CD14-positive monocyte (primary cell): ENCODE measurements at regions not wholly inside any gene's neighbourhood (a gene's known extent, or its start where the extent isn't known, plus 50 kb on each side); places are given as distances from the start of the nearest gene placed in this dataset.

Experiments
- DNase-seq, 3 donors: peaks; one replicate each; pipeline ENCODE4 v3.0.0-alpha.2; 2011 to 2022
- H2AFZ ChIP-seq: 2 replicates; pipeline ENCODE4 v1.6.0; 2012; ENCODE audit warnings: mild to moderate bottlenecking, low read depth, low read length, inconsistent platforms; ENCODE audit not compliant: insufficient read depth, poor library complexity, severe bottlenecking
- H3K27ac ChIP-seq, 2 donors: 1 replicate in 1 of 2; 2 replicates in 1 of 2; pipeline ENCODE4 v1.5.1; 2012 to 2013; ENCODE audit warnings: low read length in 2 of 2, control low read depth in 1 of 2, inconsistent platforms in 1 of 2, low read depth in 1 of 2, mild to moderate bottlenecking in 1 of 2
- H3K27me3 ChIP-seq, 2 donors: one replicate each; pipeline versions ENCODE4 v1.6.0 to v1.6.1; 2011 to 2013; ENCODE audit warnings: low read length in 2 of 2; ENCODE audit not compliant: control insufficient read depth in 2 of 2, insufficient read depth in 2 of 2
- H3K36me3 ChIP-seq, 2 donors: replicated peaks in 1 of 2; 1 replicate in 1 of 2; 2 replicates in 1 of 2; pipeline versions ENCODE4 v1.5.1 to v1.6.1; 2012 to 2013; ENCODE audit warnings: low read length in 2 of 2, control low read depth in 1 of 2, inconsistent platforms in 1 of 2, mild to moderate bottlenecking in 1 of 2; ENCODE audit not compliant: insufficient read depth in 2 of 2, control insufficient read depth in 1 of 2
- H3K4me1 ChIP-seq, 2 donors: 1 replicate in 1 of 2; 2 replicates in 1 of 2; pipeline versions ENCODE4 v1.5.1 to v1.6.1; 2012 to 2013; ENCODE audit warnings: low read length in 2 of 2, control low read depth in 1 of 2, inconsistent platforms in 1 of 2, mild to moderate bottlenecking in 1 of 2, moderate library complexity in 1 of 2; ENCODE audit not compliant: insufficient read depth in 2 of 2, control insufficient read depth in 1 of 2
- H3K4me2 ChIP-seq: replicated peaks from 2 replicates; pipeline ENCODE3; 2012; ENCODE audit warnings: low read length, moderate library complexity, mild to moderate bottlenecking; ENCODE audit not compliant: poor library complexity, severe bottlenecking; ENCODE audit errors: extremely low read depth
- H3K4me3 ChIP-seq, 3 experiments: fragments of 200-600 bp in 1 of 3; sonication (generic) in 1 of 3; replicated peaks in 1 of 3; 1 replicate in 2 of 3; 2 replicates in 1 of 3; pipeline ENCODE4 v1.5.1; 2011 to 2013; ENCODE audit warnings: low read length in 3 of 3, mild to moderate bottlenecking in 3 of 3, control low read depth in 2 of 3, low read depth in 2 of 3, inconsistent platforms in 1 of 3, moderate library complexity in 1 of 3
- H3K79me2 ChIP-seq: 2 replicates; pipeline ENCODE4 v1.6.0; 2012; ENCODE audit warnings: mild to moderate bottlenecking, control low read depth, inconsistent platforms, low read length, moderate library complexity; ENCODE audit not compliant: insufficient read depth
- H3K9ac ChIP-seq: 2 replicates; pipeline ENCODE4 v1.6.0; 2017; ENCODE audit warnings: low read length, mild to moderate bottlenecking; ENCODE audit not compliant: insufficient read depth, poor library complexity, severe bottlenecking
- H3K9me3 ChIP-seq, 2 donors: replicated peaks in 1 of 2; 1 replicate in 1 of 2; 2 replicates in 1 of 2; pipeline versions ENCODE4 v1.5.1 to v1.6.1; 2012 to 2013; ENCODE audit warnings: low read length in 2 of 2, control low read depth in 1 of 2; ENCODE audit not compliant: control insufficient read depth in 1 of 2, insufficient read depth in 1 of 2
- H4K20me1 ChIP-seq: 2 replicates; pipeline ENCODE4 v1.6.0; 2012; ENCODE audit warnings: mild to moderate bottlenecking, low read length, control low read depth, moderate library complexity; ENCODE audit not compliant: insufficient read depth
- H3K27ac Mint-ChIP-seq, 7 donors: one replicate each; pipeline ENCODE4 v1.8.0; 2020; ENCODE audit warnings: mild to moderate bottlenecking in 7 of 7, mixed read lengths in 7 of 7, moderate library complexity in 6 of 7, inconsistent platforms in 2 of 7
- H3K27me3 Mint-ChIP-seq, 3 donors: one replicate each; pipeline ENCODE4 v1.8.0; 2021 to 2022; ENCODE audit warnings: low read depth in 3 of 3, mild to moderate bottlenecking in 3 of 3, mixed read lengths in 3 of 3, moderate library complexity in 3 of 3, inconsistent platforms in 1 of 3
- H3K36me3 Mint-ChIP-seq, 2 donors: one replicate each; pipeline ENCODE4 v1.8.0; 2020; ENCODE audit warnings: mixed read lengths in 2 of 2, inconsistent platforms in 1 of 2, mild to moderate bottlenecking in 1 of 2
- H3K4me1 Mint-ChIP-seq: one replicate; pipeline ENCODE4 v1.8.0; 2020; ENCODE audit warnings: mild to moderate bottlenecking, mixed read lengths
- H3K4me3 Mint-ChIP-seq, 2 donors: one replicate each; pipeline ENCODE4 v1.8.0; 2020; ENCODE audit warnings: mild to moderate bottlenecking in 2 of 2, mixed read lengths in 2 of 2, moderate library complexity in 1 of 2
- H3K9me3 Mint-ChIP-seq, 7 donors: one replicate each; pipeline ENCODE4 v1.8.0; 2020 to 2022; ENCODE audit warnings: mixed read lengths in 7 of 7, mild to moderate bottlenecking in 6 of 7, moderate library complexity in 6 of 7, inconsistent platforms in 2 of 7
- CTCF ChIP-seq: fragments of 200-600 bp; IDR thresholded peaks from one replicate; pipeline ENCODE4 v1.8.0; 2022; ENCODE audit warnings: antibody characterized with exemption, mild to moderate bottlenecking
- WGBS: methylation state at CpG from one replicate; pipeline ENCODE4 v1.1.5; 2013; ENCODE audit warnings: missing lambda C conversion rate; ENCODE audit not compliant: insufficient coverage; 5-methylcytosine and 5-hydroxymethylcytosine counted together
- intact Hi-C, 2 donors: fragments of 100-400 bp; cut with micrococcal nuclease; formaldehyde crosslinking; loops; one replicate each; pipeline versions ENCODE4 v1.15.0 to v1.15.1; 2023

GRCh38 chr18:30915336-30915988 lies 127.1 kb downstream of the DSC3 start:
- intact Hi-C loops, result no loop called here
- no peak overlapping the region for H3K27ac Mint-ChIP-seq
- H3K9me3 ChIP-seq, result no peaks in the 10 kb centered on the region
- no peak overlapping the region for H3K27ac ChIP-seq
- H3K9me3 Mint-ChIP-seq, result peaks cover 0 to 5% (median 0%) of the 10 kb centered on the region in 7 donors
- no peak for DNase-seq
- no peak for TF ChIP-seq CTCF
- no peaks in the 10 kb centered on the region for H3K4me1 Mint-ChIP-seq
- H3K27me3 Mint-ChIP-seq, result no peaks in the 10 kb centered on the region
- WGBS, result no CpG with 5 or more reads among the region's 4 CpGs
- H4K20me1 ChIP-seq, result no peaks in the 10 kb centered on the region
- H3K79me2 ChIP-seq, result no peaks in the 10 kb centered on the region
- no peak overlapping the region for H2AFZ ChIP-seq
- H3K36me3 Mint-ChIP-seq, result no peaks in the 10 kb centered on the region
- no peaks in the 10 kb centered on the region for H3K27me3 ChIP-seq
- no peaks in the 10 kb centered on the region for H3K4me1 ChIP-seq
- no peaks in the 10 kb centered on the region for H3K36me3 ChIP-seq
- H3K4me3 ChIP-seq, result no peak overlapping the region
- H3K9ac ChIP-seq, result no peak overlapping the region
- H3K4me2 ChIP-seq, result no peak overlapping the region
- no peak overlapping the region for H3K4me3 Mint-ChIP-seq

- Histone ChIP-seq H3K27ac (no peak overlapping the region), H3K4me3 (no peak overlapping the region), H3K9ac (no peak overlapping the region), H3K4me2 (no peak overlapping the region), H3K36me3 (no peaks in the 10 kb centered on the region), H4K20me1 (no peaks in the 10 kb centered on the region), H3K79me2 (no peaks in the 10 kb centered on the region), H3K4me1 (no peaks in the 10 kb centered on the region), H2AFZ (no peak overlapping the region), H3K9me3 (no peaks in the 10 kb centered on the region), H3K27me3 (no peaks in the 10 kb centered on the region)
- H3K4me3 Mint-ChIP-seq, result no peak overlapping the region
- no peaks in the 10 kb centered on the region for H3K27me3 Mint-ChIP-seq
- no peak for DNase-seq
- no peak for TF ChIP-seq CTCF
- no peak overlapping the region for H3K27ac Mint-ChIP-seq
- no peaks in the 10 kb centered on the region for H3K4me1 Mint-ChIP-seq
- peaks cover 0 to 3% (median 0%) of the 10 kb centered on the region in 7 donors for H3K9me3 Mint-ChIP-seq
- WGBS, result no CpG with 5 or more reads among the region's 1 CpG
- no peaks in the 10 kb centered on the region for H3K36me3 Mint-ChIP-seq
- intact Hi-C loops, result no loop called here
Observed at GRCh38 chr18:30908381-30908780, 134.2 kb downstream of the DSC3 start.
